Fibroblast of lung (primary cell): ENCODE measurements at regions not wholly inside any gene's neighbourhood (a gene's known extent, or its start where the extent isn't known, plus 50 kb on each side); places are given as distances from the start of the nearest gene placed in this dataset.

Experiments
- EZH2 ChIP-seq: IDR thresholded peaks from 2 replicates; pipeline ENCODE4 v1.5.1; 2012; ENCODE audit warnings: low read length, control low read depth, mild to moderate bottlenecking; ENCODE audit errors: missing control alignments
- TF ChIP-seq, protein P1 (sequence below), 2 donors: IDR thresholded peaks in 1 of 2; conservative IDR thresholded peaks in 1 of 2; 1 replicate in 1 of 2; 2 replicates in 1 of 2; pipeline ENCODE4 v1.5.1; 2011 to 2012; ENCODE audit warnings: low read length in 2 of 2, control low read depth in 1 of 2, inconsistent platforms in 1 of 2, low read depth in 1 of 2, mild to moderate bottlenecking in 1 of 2

DNA sequence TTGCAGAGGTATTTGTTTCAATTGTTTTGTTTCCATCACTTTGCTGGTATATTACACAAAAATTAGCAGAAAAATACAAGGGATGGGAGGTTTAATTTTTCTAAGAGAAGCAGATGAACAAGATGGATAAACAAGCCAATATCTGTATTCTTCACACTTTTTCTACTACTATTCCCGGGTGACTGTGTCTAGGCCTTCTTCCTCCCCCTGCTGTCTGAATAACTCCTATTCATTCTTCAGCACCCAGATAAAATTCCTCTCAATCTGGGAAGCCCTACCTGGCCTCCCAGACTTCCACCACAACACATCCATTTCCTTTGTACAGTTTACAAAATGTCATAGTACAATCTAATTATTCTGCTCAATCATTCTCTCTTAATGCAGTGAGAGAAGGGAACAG is 666.6 kb upstream of the TENM4 start:
- TF ChIP-seq, protein P1, sequence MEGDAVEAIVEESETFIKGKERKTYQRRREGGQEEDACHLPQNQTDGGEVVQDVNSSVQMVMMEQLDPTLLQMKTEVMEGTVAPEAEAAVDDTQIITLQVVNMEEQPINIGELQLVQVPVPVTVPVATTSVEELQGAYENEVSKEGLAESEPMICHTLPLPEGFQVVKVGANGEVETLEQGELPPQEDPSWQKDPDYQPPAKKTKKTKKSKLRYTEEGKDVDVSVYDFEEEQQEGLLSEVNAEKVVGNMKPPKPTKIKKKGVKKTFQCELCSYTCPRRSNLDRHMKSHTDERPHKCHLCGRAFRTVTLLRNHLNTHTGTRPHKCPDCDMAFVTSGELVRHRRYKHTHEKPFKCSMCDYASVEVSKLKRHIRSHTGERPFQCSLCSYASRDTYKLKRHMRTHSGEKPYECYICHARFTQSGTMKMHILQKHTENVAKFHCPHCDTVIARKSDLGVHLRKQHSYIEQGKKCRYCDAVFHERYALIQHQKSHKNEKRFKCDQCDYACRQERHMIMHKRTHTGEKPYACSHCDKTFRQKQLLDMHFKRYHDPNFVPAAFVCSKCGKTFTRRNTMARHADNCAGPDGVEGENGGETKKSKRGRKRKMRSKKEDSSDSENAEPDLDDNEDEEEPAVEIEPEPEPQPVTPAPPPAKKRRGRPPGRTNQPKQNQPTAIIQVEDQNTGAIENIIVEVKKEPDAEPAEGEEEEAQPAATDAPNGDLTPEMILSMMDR (conservative IDR thresholded peaks at IDR 0.05 in 1 of 2, IDR thresholded peaks at IDR 0.05 in 1 of 2; ENCODE audit: low read depth in 1 of 2, low read length in 2 of 2), result no peak
- no peak for TF ChIP-seq EZH2
